Astrocyte (in vitro differentiated cells and primary cell): ENCODE measurements at regions not wholly inside any gene's neighbourhood (a gene's known extent, or its start where the extent isn't known, plus 50 kb on each side); places are given as distances from the start of the nearest gene placed in this dataset.

Experiments
- DNase-seq: peaks from one replicate; pipeline ENCODE4 v3.0.0-alpha.2; 2010; ENCODE audit warnings: low read depth
- FAIRE-seq: peaks from 2 replicates; lab custom pipeline; 2011; peaks lifted over from hg19 to GRCh38; lab: Jason Lieb, UNC
- H2AFZ ChIP-seq: 2 replicates; pipeline ENCODE4 v1.6.0; 2012; ENCODE audit warnings: low read depth, low read length, inconsistent platforms
- H3K27ac ChIP-seq: 2 replicates; pipeline ENCODE4 v1.5.1; 2011; ENCODE audit warnings: low read depth, low read length, inconsistent platforms
- H3K27me3 ChIP-seq: 2 replicates; pipeline ENCODE4 v1.6.0; 2011; ENCODE audit warnings: low read length, inconsistent platforms; ENCODE audit not compliant: insufficient read depth
- H3K36me3 ChIP-seq: 2 replicates; pipeline ENCODE4 v1.5.1; 2011; ENCODE audit warnings: low read length, inconsistent platforms; ENCODE audit not compliant: insufficient read depth
- H3K4me1 ChIP-seq: 2 replicates; pipeline ENCODE4 v1.5.1; 2011; ENCODE audit warnings: low read length, inconsistent platforms; ENCODE audit not compliant: insufficient read depth
- H3K4me2 ChIP-seq: 2 replicates; pipeline ENCODE4 v1.6.0; 2012; ENCODE audit warnings: low read length, inconsistent platforms
- H3K4me3 ChIP-seq: 2 replicates; pipeline ENCODE4 v1.5.1; 2011; ENCODE audit warnings: low read depth, mild to moderate bottlenecking, low read length, inconsistent platforms; ENCODE audit not compliant: insufficient read depth
- H3K79me2 ChIP-seq: 2 replicates; pipeline ENCODE4 v1.6.0; 2012; ENCODE audit warnings: mild to moderate bottlenecking, low read length, inconsistent platforms; ENCODE audit not compliant: insufficient read depth
- H3K9ac ChIP-seq: 2 replicates; pipeline ENCODE4 v1.6.0; 2012; ENCODE audit warnings: mild to moderate bottlenecking, low read length, inconsistent platforms
- H3K9me3 ChIP-seq: 2 replicates; pipeline ENCODE4 v1.5.1; 2012; ENCODE audit warnings: low read depth, mild to moderate bottlenecking, low read length, inconsistent platforms; ENCODE audit not compliant: insufficient read depth
- H4K20me1 ChIP-seq: 2 replicates; pipeline ENCODE4 v1.6.0; 2012; ENCODE audit warnings: low read length, inconsistent platforms; ENCODE audit not compliant: insufficient read depth
- H3K27ac Mint-ChIP-seq: one replicate; pipeline ENCODE4 v1.8.0; 2021; ENCODE audit warnings: mild to moderate bottlenecking, mixed read lengths; ENCODE audit not compliant: unreplicated experiment
- H3K27me3 Mint-ChIP-seq: one replicate; pipeline ENCODE4 v1.8.0; 2021; ENCODE audit warnings: low read depth, mixed read lengths; ENCODE audit not compliant: unreplicated experiment
- H3K36me3 Mint-ChIP-seq: one replicate; pipeline ENCODE4 v1.8.0; 2021; ENCODE audit warnings: low read depth, mixed read lengths; ENCODE audit not compliant: unreplicated experiment
- H3K4me1 Mint-ChIP-seq: one replicate; pipeline ENCODE4 v1.8.0; 2021; ENCODE audit warnings: low read depth, mixed read lengths; ENCODE audit not compliant: unreplicated experiment
- H3K4me3 Mint-ChIP-seq: one replicate; pipeline ENCODE4 v1.8.0; 2021; ENCODE audit warnings: mild to moderate bottlenecking, moderate library complexity, mixed read lengths; ENCODE audit not compliant: unreplicated experiment
- H3K9me3 Mint-ChIP-seq: one replicate; pipeline ENCODE4 v1.8.0; 2021; ENCODE audit warnings: mild to moderate bottlenecking, mixed read lengths; ENCODE audit not compliant: unreplicated experiment
- EZH2 ChIP-seq: IDR thresholded peaks from 2 replicates; pipeline ENCODE4 v1.6.1; 2012; ENCODE audit warnings: mild to moderate bottlenecking, low read length, inconsistent platforms; ENCODE audit not compliant: insufficient read depth
- TF ChIP-seq, protein P1 (sequence below): IDR thresholded peaks from 2 replicates; pipeline ENCODE4 v1.5.1; 2011; ENCODE audit warnings: low read depth, mild to moderate bottlenecking, inconsistent platforms, low read length, moderate library complexity; ENCODE audit not compliant: insufficient read depth

DNA sequence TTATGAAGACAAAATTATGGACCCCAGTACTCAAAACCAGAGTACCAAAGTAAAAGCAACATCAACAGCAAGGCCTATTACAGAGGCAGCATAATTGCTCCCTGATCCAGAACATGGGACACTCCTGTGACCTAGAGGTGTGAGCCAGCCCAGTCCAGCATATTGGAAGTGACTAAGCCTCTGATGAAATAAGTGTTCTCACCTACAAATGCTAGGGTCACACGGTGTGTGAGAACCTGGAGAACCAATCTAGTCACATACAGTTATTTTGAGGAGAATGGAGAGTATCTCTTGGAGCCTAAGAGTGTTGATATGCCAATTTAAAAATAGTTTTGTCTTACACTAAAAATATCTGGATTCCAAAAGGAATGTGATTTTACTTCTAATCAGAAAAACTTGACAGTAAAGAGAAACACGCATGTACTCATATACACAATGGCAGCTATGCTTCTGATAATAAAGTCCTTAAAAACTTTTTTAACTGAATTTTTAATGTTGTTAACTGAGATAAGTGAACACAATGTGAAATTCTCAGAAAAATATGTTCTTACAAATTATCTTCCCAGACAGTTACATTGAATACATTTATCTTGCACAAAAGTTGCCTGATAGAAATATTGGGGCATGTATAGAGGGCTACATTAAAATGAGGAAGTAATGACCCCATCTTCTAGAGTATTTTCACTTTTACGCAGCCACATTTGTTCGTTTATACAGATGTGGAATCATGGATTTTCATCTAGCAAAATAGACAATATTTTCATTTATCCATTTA, 56.8 kb upstream of the CD36 start:
- Histone ChIP-seq H3K4me2 (no peak overlapping the region), H3K9me3 (no peaks in the 10 kb centered on the region), H3K4me1 (no peaks in the 10 kb centered on the region), H3K79me2 (no peaks in the 10 kb centered on the region), H4K20me1 (no peaks in the 10 kb centered on the region), H2AFZ (no peak overlapping the region), H3K27ac (no peak overlapping the region), H3K4me3 (no peak overlapping the region), H3K27me3 (no peaks in the 10 kb centered on the region), H3K9ac (no peak overlapping the region), H3K36me3 (no peaks in the 10 kb centered on the region)
- Mint-ChIP-seq H3K4me1 (peaks cover 3% of the 10 kb centered on the region), H3K36me3 (no peaks in the 10 kb centered on the region), H3K4me3 (no peak overlapping the region), H3K9me3 (peaks cover 2% of the 10 kb centered on the region), H3K27ac (no peak overlapping the region), H3K27me3 (no peaks in the 10 kb centered on the region)
- DNase-seq, result no peak
- peak; percentile 23 for FAIRE-seq
- TF ChIP-seq EZH2, result no peak
- TF ChIP-seq, protein P1, sequence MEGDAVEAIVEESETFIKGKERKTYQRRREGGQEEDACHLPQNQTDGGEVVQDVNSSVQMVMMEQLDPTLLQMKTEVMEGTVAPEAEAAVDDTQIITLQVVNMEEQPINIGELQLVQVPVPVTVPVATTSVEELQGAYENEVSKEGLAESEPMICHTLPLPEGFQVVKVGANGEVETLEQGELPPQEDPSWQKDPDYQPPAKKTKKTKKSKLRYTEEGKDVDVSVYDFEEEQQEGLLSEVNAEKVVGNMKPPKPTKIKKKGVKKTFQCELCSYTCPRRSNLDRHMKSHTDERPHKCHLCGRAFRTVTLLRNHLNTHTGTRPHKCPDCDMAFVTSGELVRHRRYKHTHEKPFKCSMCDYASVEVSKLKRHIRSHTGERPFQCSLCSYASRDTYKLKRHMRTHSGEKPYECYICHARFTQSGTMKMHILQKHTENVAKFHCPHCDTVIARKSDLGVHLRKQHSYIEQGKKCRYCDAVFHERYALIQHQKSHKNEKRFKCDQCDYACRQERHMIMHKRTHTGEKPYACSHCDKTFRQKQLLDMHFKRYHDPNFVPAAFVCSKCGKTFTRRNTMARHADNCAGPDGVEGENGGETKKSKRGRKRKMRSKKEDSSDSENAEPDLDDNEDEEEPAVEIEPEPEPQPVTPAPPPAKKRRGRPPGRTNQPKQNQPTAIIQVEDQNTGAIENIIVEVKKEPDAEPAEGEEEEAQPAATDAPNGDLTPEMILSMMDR, result no peak

DNA sequence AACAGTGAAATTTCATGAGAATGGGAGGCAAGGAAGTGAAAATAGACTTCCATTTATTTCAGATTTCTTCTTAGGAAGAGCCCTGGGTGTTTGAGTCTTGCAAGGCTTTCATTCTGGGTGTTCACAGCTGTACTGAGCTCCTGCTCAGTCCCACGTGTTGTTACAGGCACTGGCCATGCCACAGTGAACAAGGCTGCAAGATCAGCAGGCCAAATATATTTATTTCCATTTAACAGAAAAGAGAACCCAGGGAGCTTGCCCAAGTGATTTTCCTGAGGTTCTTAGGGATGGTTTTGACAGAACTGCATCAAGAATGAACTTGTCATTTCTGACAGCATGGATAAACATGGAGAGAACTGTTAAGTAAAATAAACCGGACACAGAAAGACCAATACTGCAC, 54.5 kb upstream of the CD36 start:
- TF ChIP-seq EZH2, result no peak
- TF ChIP-seq, protein P1, result no peak
- Histone ChIP-seq H3K4me3 (no peak overlapping the region), H3K27ac (no peak overlapping the region), H2AFZ (no peak overlapping the region), H3K4me1 (no peaks in the 10 kb centered on the region), H3K9me3 (no peaks in the 10 kb centered on the region), H3K79me2 (no peaks in the 10 kb centered on the region), H3K4me2 (no peak overlapping the region), H3K27me3 (no peaks in the 10 kb centered on the region), H4K20me1 (no peaks in the 10 kb centered on the region), H3K9ac (no peak overlapping the region), H3K36me3 (no peaks in the 10 kb centered on the region)
- Mint-ChIP-seq H3K4me3 (no peak overlapping the region), H3K27ac (no peak overlapping the region), H3K27me3 (no peaks in the 10 kb centered on the region), H3K4me1 (peaks cover 4% of the 10 kb centered on the region), H3K36me3 (no peaks in the 10 kb centered on the region), H3K9me3 (peaks cover 2% of the 10 kb centered on the region)
- no peak for DNase-seq
- FAIRE-seq, result peak; percentile 20

DNA sequence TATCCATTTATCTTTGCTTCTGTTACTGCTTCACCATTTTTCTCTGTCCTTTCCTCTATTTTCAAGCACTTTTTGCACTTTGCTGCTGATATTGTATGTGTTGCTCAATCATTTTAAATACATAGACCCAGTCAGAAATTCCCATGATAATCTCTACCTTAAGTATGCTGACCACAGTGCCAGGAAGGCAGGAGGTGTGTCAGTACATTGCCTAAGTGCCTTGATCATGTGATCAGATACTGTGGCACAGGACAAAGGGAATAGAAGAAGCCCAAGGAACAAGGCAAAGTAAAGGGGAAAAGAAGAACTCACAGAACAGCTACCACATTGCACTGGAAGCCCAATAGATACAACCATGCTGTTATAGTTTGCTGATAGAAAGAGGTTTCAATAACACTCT, 53.7 kb upstream of the CD36 start:
- Histone ChIP-seq H2AFZ (no peak overlapping the region), H3K9ac (no peak overlapping the region), H3K79me2 (no peaks in the 10 kb centered on the region), H3K36me3 (no peaks in the 10 kb centered on the region), H3K4me3 (no peak overlapping the region), H3K4me1 (no peaks in the 10 kb centered on the region), H3K4me2 (no peak overlapping the region), H4K20me1 (no peaks in the 10 kb centered on the region), H3K9me3 (no peaks in the 10 kb centered on the region), H3K27ac (no peak overlapping the region), H3K27me3 (no peaks in the 10 kb centered on the region)
- TF ChIP-seq EZH2, result no peak
- TF ChIP-seq, protein P1, result no peak
- H3K4me1 Mint-ChIP-seq, result peaks cover 4% of the 10 kb centered on the region
- DNase-seq (peak; percentile 18), FAIRE-seq (no peak)
- H3K36me3 Mint-ChIP-seq, result no peaks in the 10 kb centered on the region
- H3K27ac Mint-ChIP-seq, result no peak overlapping the region
- no peak overlapping the region for H3K4me3 Mint-ChIP-seq
- no peaks in the 10 kb centered on the region for H3K27me3 Mint-ChIP-seq
- H3K9me3 Mint-ChIP-seq, result peaks cover 2% of the 10 kb centered on the region
